Esophagus muscularis mucosa (tissue), 3 donors: ENCODE measurements at regions not wholly inside any gene's neighbourhood (a gene's known extent, or its start where the extent isn't known, plus 50 kb on each side); places are given as distances from the start of the nearest gene placed in this dataset.

Experiments
- CTCF ChIP-seq, 3 experiments: fragments of 200-600 bp in 2 of 3; fragments of 450-650 bp in 1 of 3; sonication (generic) in 2 of 3; IDR thresholded peaks; one replicate each; pipeline ENCODE4 v1.5.1; 2017 to 2019; ENCODE audit warnings: antibody characterized with exemption in 3 of 3, mild to moderate bottlenecking in 2 of 3, moderate library complexity in 1 of 3
- POLR2A ChIP-seq: fragments of 450-650 bp; IDR thresholded peaks from one replicate; pipeline ENCODE4 v1.6.1; 2017; ENCODE audit warnings: antibody characterized with exemption, moderate library complexity, mild to moderate bottlenecking, low read depth
- POLR2AphosphoS5 ChIP-seq, 2 donors: sonication (generic); formaldehyde crosslinking; IDR thresholded peaks; one replicate each; pipeline ENCODE4 v1.6.1; 2017; ENCODE audit warnings: antibody characterized with exemption in 2 of 2

- TF ChIP-seq CTCF (IDR thresholded peaks at IDR 0.05) = no peak
- TF ChIP-seq POLR2A = no peak
- no peak for TF ChIP-seq POLR2AphosphoS5 (IDR thresholded peaks at IDR 0.05)
Measured at GRCh38 chr3:163019260-163019659, 1522.7 kb downstream of the OTOL1 start.
